ENCODE measurements at regions not wholly inside any gene's neighbourhood (a gene's known extent, or its start where the extent isn't known, plus 50 kb on each side); places are given as distances from the start of the nearest gene placed in this dataset.
"Not testable (repeated sequence)": the region's sequence is repeated elsewhere in the genome, so short reads cannot be mapped to it uniquely, and the experiment has no call there.

DNA sequence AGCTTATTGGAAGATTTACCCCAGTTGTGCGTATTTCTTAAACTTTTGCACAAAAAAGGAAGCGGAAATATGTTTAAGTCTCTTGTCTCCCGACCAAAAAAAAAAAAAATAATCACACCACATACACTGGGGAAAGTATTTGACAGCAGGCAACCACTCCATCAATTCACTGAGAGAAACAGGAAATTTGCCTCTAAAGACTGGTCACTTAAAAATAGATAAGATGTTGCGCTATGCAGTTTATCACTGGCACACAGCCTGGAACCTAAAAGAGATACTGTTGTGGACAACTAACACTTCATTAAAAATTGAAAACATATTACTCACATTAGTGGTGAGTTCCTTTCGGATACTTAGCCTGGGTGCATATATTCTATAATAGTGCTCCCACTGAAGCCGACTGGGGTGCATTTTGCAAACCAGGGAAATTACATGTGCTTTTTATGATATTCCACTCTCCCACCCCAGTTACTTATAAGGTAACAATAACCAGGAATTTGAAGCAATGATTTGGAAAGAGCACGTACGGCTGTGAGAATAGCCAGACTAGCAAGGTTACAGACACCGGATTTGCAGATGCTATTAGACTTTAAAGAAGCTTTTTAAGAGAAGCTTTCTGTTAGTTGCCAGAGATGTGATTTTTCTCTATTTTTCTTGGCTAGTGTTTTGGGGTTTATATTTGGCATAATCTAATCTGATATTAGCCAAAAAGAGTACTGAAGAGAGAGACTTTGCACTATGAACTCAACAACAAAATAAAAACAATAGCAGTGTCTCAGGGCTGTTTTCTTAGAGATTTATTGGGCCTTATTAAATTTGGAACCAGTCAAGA lies 311.5 kb downstream of the NOVA1 start:
- TF ChIP-seq, protein P1, sequence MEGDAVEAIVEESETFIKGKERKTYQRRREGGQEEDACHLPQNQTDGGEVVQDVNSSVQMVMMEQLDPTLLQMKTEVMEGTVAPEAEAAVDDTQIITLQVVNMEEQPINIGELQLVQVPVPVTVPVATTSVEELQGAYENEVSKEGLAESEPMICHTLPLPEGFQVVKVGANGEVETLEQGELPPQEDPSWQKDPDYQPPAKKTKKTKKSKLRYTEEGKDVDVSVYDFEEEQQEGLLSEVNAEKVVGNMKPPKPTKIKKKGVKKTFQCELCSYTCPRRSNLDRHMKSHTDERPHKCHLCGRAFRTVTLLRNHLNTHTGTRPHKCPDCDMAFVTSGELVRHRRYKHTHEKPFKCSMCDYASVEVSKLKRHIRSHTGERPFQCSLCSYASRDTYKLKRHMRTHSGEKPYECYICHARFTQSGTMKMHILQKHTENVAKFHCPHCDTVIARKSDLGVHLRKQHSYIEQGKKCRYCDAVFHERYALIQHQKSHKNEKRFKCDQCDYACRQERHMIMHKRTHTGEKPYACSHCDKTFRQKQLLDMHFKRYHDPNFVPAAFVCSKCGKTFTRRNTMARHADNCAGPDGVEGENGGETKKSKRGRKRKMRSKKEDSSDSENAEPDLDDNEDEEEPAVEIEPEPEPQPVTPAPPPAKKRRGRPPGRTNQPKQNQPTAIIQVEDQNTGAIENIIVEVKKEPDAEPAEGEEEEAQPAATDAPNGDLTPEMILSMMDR (IDR thresholded peaks at IDR 0.05; ENCODE audit: insufficient read depth, low read depth, low read length): no peak
- DNase-seq (ENCODE audit: low read depth): peak; percentile 19
- no peak overlapping the region for H3K4me3 ChIP-seq (ENCODE audit: low read depth, low read length)

DNA sequence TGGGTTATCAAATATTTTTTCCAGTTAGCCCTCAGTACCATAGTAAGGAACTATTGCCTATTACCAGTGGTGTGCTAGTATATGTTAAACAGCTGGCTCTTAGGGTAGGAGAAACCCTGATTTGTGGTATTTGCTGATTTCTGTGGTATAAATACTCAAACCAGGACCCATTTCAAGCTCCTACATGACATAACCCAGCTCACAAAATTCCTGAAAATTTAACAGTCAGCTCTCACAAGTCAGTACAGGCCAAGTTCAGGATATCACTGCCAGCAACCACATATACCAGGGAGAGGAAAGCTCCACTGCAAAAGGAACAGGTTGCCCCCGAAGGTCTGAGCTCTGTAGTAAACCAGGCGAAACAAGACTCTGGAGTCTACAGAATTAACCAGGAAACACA lies 315.3 kb downstream of the NOVA1 start:
- no peak overlapping the region for H3K4me3 ChIP-seq (ENCODE audit: low read depth, low read length)
- no peak for DNase-seq (ENCODE audit: low read depth)
- TF ChIP-seq, protein P1 (IDR thresholded peaks at IDR 0.05; ENCODE audit: insufficient read depth, low read depth, low read length): no peak

DNA sequence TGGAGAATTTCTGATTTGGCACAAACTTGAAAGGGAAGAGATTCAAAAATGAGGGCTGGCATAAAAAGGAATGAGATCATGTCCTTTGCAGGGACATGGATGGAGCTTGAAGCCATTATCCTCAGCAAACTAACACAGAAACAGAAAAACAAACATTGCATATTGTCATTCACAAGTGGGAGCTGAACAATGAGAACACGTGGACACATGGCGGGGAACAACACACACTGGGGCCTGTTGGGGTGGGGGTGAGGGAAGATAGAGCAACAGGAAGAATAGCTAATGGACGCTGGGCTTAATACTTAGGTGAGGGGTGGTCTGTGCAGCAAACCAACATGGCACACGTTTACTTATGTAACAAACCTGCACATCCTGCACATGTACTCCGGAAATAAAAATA lies 315.8 kb downstream of the NOVA1 start:
- DNase-seq (ENCODE audit: low read depth); H3K4me3 ChIP-seq (ENCODE audit: low read depth, low read length): not testable (repeated sequence)

DNA sequence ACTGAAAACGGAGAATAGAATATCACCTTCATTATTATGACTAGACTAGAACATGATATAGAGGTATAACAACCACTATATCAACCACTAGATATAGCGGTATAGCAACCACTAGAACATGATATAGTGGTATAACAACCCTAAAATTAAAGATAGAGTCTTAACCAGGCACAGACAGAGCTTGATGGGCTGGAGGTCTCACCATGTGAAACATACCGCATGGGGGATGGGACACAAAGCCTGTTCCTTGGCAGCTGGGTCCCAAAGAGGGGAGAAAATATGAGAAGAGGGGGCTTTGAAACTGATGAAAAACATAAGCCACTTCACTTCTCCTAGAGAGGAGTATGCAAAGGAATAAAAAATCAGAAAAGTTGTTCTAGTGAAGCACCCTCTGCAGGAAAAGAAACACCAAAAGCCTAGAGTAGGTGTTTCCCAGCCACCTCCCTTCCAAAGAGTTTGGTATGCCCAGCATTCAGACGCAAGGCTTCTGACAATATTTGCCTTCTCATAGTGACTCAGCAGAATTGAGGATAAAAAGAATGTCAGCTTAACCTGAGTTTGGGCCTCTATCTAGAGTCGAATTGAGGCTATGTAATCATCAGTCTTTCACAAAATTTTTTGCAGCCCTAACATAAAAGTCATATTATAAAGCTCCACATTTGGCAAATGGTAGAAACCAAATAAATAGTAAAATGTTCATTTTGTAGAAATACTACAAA lies 316.4 kb downstream of the NOVA1 start:
- no peak overlapping the region for H3K4me3 ChIP-seq (ENCODE audit: low read depth, low read length)
- TF ChIP-seq, protein P1 (IDR thresholded peaks at IDR 0.05; ENCODE audit: insufficient read depth, low read depth, low read length): no peak
- peak; percentile 65 for DNase-seq (ENCODE audit: low read depth)

DNA sequence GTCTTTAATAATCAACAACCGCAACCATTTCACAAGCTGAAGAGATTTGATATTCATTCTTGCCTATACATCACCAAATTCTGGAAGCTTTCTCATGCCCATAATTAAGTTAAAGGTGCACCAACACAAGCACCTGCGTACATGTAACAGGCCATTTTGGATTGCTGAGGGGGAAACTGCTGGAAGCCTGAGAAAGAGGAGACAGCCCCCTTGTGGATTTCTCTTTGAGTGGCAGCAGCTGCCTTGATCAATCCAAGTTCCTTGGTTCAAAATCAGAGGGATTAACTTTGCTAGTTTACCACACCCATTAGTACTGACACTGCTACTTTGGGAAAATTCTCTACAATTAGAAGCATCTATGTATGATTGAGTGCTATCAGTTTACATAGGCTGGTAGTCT lies 321.1 kb downstream of the NOVA1 start:
- DNase-seq (ENCODE audit: low read depth): no peak
- H3K4me3 ChIP-seq (ENCODE audit: low read depth, low read length): no peak overlapping the region
- TF ChIP-seq, protein P1 (IDR thresholded peaks at IDR 0.05; ENCODE audit: insufficient read depth, low read depth, low read length): no peak

DNA sequence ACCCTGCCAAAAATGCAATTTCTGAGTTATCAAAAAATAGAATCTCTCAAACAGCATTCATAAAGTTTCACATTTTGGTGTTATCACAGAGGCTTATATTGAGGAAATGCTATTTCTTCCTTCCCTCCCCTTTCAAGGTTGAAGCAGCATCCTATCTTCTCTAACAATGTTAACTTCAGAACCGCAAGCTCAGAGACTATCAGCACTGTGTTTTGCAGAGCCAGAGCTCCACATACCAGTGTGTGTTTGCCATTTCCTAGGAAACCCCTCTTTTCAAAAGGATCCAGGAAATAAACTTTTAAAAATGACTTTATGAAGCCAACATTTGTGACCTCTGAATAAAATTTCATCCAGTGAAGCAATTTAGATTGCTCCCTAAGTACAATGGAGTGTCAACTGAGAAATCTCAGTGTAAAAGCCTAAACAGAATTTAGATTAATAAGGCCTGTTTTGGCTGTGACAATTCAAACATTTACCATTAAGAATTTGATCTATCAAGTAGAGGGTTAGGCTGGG lies 332.6 kb downstream of the NOVA1 start:
- no peak overlapping the region for H3K4me3 ChIP-seq (ENCODE audit: low read depth, low read length)
- TF ChIP-seq, protein P1 (IDR thresholded peaks at IDR 0.05; ENCODE audit: insufficient read depth, low read depth, low read length): no peak
- no peak for DNase-seq (ENCODE audit: low read depth)

DNA sequence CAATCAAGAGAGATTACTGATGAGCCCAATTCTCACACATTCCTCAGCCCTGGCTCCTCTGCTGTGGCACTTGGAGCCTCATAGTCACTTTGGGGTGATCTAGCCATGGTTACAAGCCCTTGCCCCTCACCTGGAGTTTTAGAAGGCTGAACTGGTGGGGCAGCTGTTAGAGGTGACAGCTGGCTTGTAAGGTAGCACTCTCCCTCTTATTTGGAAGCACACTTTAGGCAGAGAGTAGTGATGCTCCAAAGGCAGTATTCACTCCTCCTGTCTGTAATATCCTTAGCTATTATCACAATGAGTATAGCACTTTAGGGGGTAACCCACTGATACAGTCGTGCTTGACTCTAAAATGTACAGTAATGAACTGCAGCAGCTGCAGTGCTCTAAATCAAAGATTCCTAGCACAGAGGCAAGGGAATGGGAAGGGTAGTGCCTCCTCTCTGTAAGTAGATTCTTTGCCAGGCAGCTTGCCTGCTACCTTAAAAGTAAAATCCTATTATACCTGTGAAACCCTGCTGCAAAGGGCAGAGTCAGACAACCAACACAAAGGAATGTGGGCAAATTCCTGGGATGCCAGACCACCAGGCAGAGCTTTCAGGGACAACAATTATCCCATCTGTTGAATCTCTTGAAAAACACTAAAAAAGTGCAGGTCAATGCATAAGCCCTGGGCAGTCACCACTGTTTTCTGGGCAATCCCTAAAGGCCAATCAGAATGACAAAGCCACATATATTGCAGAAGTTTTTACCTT lies 336.3 kb downstream of the NOVA1 start:
- DNase-seq (ENCODE audit: low read depth): no peak
- no peak overlapping the region for H3K4me3 ChIP-seq (ENCODE audit: low read depth, low read length)
- TF ChIP-seq, protein P1 (IDR thresholded peaks at IDR 0.05; ENCODE audit: insufficient read depth, low read depth, low read length): no peak
